Fibroblast of the conjunctiva (primary cell): ENCODE measurements at regions not wholly inside any gene's neighbourhood (a gene's known extent, or its start where the extent isn't known, plus 50 kb on each side); places are given as distances from the start of the nearest gene placed in this dataset.
"Not testable (repeated sequence)": the region's sequence is repeated elsewhere in the genome, so short reads cannot be mapped to it uniquely, and the experiment has no call there.

Experiments
- DNase-seq: peaks from one replicate; pipeline ENCODE4 v3.0.0-alpha.2; 2010; ENCODE audit warnings: low read depth

- DNase-seq: peak; percentile 1
These were observed 171.6 kb downstream of the PCDH10 start for GRCh38 chr4:133320576-133321170.

- DNase-seq: peak; percentile 0
These were observed 167.8 kb downstream of the PCDH10 start for GRCh38 chr4:133316909-133317308.

- no peak for DNase-seq
These were observed 165.9 kb downstream of the PCDH10 start for GRCh38 chr4:133314991-133315390.

GRCh38 chr4:133287396-133287795, 138.3 kb downstream of the PCDH10 start:
- no peak for DNase-seq

GRCh38 chr4:133278591-133278990, 129.5 kb downstream of the PCDH10 start:
- no peak for DNase-seq

GRCh38 chr4:133277940-133278339, 128.8 kb downstream of the PCDH10 start:
- not testable (repeated sequence) for DNase-seq

GRCh38 chr4:133275246-133275645, 126.2 kb downstream of the PCDH10 start:
- DNase-seq: no peak

GRCh38 chr4:133273401-133273800, 124.3 kb downstream of the PCDH10 start:
- DNase-seq: no peak

- DNase-seq: no peak
These were observed 121.0 kb downstream of the PCDH10 start for GRCh38 chr4:133270021-133270570.

- no peak for DNase-seq
These were observed 119.1 kb downstream of the PCDH10 start for GRCh38 chr4:133268205-133268604.

- not testable (repeated sequence) for DNase-seq
These were observed 118.4 kb downstream of the PCDH10 start for GRCh38 chr4:133267506-133267905.

GRCh38 chr4:133266966-133267365, 117.9 kb downstream of the PCDH10 start:
- DNase-seq: not testable (repeated sequence)

- DNase-seq: not testable (repeated sequence)
These were observed 115.2 kb downstream of the PCDH10 start for GRCh38 chr4:133264251-133264650.

GRCh38 chr4:133263104-133263503, 114.0 kb downstream of the PCDH10 start:
- no peak for DNase-seq

- no peak for DNase-seq
These were observed 98.8 kb downstream of the PCDH10 start for GRCh38 chr4:133247861-133248260.

GRCh38 chr4:133245226-133245625, 96.1 kb downstream of the PCDH10 start:
- DNase-seq: no peak
